Muscle of leg (tissue), 3 donors: ENCODE measurements at regions not wholly inside any gene's neighbourhood (a gene's known extent, or its start where the extent isn't known, plus 50 kb on each side); places are given as distances from the start of the nearest gene placed in this dataset.

Experiments used
- DNase-seq: peaks from one replicate; pipeline ENCODE4 v3.0.0; 2013
- H3K27ac ChIP-seq: one replicate; pipeline ENCODE4 v1.5.1; 2013; ENCODE audit warnings: mild to moderate bottlenecking, low read length, control low read depth
- H3K27me3 ChIP-seq: one replicate; pipeline ENCODE4 v1.6.1; 2013; ENCODE audit warnings: low read length; ENCODE audit not compliant: control insufficient read depth, insufficient read depth
- H3K36me3 ChIP-seq: one replicate; pipeline ENCODE4 v1.6.1; 2013; ENCODE audit warnings: low read length; ENCODE audit not compliant: control insufficient read depth, insufficient read depth
- H3K4me1 ChIP-seq: one replicate; pipeline ENCODE4 v1.6.1; 2013; ENCODE audit warnings: low read length; ENCODE audit not compliant: control insufficient read depth, insufficient read depth
- H3K4me3 ChIP-seq: one replicate; pipeline ENCODE4 v1.5.1; 2013; ENCODE audit warnings: low read length, control low read depth
- H3K9me3 ChIP-seq: replicated peaks from 2 replicates; pipeline ENCODE4 v1.6.1; 2013; ENCODE audit warnings: low read depth, low read length; ENCODE audit not compliant: control insufficient read depth
- whole genome bisulfite sequencing: methylation state at CpG from one replicate; pipeline ENCODE4 v1.1.5; 2013; ENCODE audit warnings: missing lambda C conversion rate; ENCODE audit not compliant: insufficient coverage; 5-methylcytosine and 5-hydroxymethylcytosine counted together

DNA sequence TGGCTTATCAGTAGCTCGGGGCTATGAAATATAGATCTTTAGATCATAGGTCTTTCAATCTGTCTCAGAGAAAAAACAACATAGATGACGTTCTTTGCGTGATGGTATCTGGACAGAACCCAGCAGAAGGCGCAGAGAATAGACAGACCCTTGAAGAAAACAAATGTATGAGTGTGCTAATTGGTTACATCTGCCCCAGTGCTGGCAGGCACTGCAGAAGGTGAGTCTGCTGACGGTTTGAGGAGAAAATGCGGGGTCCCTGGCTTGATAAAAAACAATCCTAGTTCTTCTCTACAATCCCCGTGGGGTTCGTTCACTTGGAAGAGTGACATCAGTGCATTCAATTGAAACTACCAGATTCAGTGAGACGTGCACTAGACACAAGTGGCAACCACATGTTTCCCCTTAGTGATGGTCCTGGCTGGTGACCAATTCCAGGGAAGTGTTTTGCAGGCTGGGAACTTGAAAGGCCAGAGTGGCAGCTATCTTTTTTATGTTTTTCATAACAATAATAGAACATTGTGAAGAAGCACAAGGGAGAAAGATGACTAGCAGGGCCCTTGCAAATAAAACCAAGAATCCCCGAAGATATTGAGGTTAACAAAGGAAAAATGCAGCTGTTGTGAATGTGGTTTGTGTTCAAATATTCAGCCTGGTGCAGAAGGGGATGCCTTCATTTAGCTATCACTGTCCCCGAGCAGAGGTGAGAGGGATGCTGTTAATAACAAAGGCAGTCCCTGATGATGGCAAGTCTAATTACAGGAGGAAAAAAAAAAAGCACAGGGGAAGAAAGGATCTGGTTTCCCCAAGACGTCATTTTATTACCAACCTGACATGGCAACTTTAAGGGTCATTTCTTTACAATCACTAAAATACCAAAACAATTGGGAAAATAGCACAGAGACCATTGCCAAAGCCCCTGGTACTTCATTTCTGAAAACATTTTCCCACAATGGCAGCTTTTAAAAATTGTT lies 337.6 kb upstream of the FIGN start:
- Histone ChIP-seq H3K27me3 (no peaks in the 10 kb centered on the region), H3K9me3 (peaks cover 2% of the 10 kb centered on the region), H3K4me3 (no peak overlapping the region), H3K27ac (no peak overlapping the region), H3K4me1 (peaks cover 2% of the 10 kb centered on the region), H3K36me3 (no peaks in the 10 kb centered on the region)
- DNase-seq = peak; percentile 29
- 31% methylated on average over 4 of the region's 12 CpGs for WGBS

DNA sequence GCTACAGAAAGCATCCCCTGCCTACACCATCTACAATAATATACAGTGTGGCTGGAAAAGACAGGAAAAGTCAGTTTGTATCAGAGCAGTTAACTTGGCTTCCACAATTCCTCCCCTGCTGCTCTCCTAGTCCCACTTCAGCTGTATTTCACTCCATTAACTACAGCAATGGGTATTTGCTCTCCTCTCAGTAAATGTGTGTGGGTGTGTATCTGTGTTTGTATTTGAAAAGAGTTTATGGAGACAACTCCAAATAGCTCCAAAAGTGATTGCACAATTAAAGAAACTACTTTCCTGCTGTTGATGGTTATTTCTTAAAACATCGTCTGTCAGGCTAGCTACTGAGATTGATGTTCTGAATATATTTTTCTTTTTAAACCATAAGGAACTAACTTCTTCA lies 333.7 kb upstream of the FIGN start:
- Histone ChIP-seq H3K4me1 (peaks cover 2% of the 10 kb centered on the region), H3K4me3 (no peak overlapping the region), H3K27me3 (no peaks in the 10 kb centered on the region), H3K36me3 (no peaks in the 10 kb centered on the region), H3K27ac (no peak overlapping the region), H3K9me3 (no peaks in the 10 kb centered on the region)
- WGBS = no CpG with 5 or more reads among the region's 1 CpG
- peak; percentile 63 for DNase-seq

DNA sequence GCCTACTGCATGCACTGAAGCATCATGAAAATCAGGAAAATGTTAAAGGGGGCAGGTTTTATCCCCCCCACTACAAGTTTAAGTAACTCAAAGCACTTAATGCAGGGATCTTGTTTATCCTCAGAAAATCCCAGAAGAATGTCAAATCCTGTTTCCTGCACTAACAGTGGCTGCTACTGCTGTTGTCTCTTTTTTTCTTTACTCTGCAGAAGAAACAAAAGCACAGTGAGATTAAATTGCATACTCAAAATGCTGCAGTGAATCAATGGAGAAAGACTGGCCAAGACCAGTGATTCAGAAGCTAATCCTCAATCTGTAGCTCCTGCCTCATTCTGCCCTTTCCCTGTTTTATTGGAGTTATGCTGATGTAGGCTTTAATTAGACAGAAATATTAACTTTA lies 332.3 kb upstream of the FIGN start:
- peaks cover under 1% of the 10 kb centered on the region for H3K4me1 ChIP-seq
- H3K27me3 ChIP-seq = no peaks in the 10 kb centered on the region
- no peak overlapping the region for H3K27ac ChIP-seq
- no peak for DNase-seq
- no peaks in the 10 kb centered on the region for H3K36me3 ChIP-seq
- no peaks in the 10 kb centered on the region for H3K9me3 ChIP-seq
- no peak overlapping the region for H3K4me3 ChIP-seq

DNA sequence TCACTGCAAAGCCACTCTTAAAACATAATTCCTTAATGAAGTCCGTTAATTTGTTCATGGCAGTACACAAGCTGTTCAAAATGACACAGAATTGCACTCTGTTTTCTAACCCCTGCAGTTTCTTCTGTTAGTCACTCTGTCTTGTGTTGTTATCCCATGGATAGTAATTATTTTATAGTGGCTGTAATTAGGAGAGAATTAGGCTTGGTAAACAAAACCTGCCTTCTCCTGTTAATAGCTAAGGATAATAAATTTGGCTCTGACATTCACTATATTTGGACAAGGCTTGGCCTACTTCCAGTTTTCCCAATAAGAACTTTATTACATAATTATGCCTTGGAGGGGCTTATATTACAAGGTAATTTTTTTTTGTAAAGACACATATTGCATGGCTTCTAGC lies 330.3 kb upstream of the FIGN start:
- Histone ChIP-seq H3K36me3 (no peaks in the 10 kb centered on the region), H3K4me1 (no peaks in the 10 kb centered on the region), H3K4me3 (no peak overlapping the region), H3K27me3 (no peaks in the 10 kb centered on the region), H3K27ac (no peak overlapping the region), H3K9me3 (no peaks in the 10 kb centered on the region)
- WGBS = no CpG with 5 or more reads among the region's 1 CpG
- no peak for DNase-seq

DNA sequence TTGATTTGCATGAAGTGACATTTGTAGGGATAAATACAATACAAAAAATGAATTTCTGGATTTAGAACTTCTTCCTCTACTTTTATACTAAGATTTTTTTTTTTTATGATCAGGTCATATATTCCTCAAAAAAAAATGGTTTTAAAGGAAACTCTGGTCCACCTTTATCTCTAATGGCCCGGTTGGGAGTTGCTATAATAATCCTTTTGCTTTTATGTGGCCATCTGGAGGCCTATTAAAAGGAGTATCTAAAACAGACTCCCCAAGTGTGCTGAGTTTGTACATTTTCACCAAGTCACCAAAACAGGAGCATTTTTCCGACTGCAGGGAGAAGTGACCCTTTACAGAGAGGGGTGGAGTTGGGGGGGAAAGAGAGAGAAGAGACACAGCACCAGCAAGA lies 329.2 kb upstream of the FIGN start:
- Histone ChIP-seq H3K9me3 (no peaks in the 10 kb centered on the region), H3K4me3 (no peak overlapping the region), H3K27me3 (no peaks in the 10 kb centered on the region), H3K27ac (no peak overlapping the region), H3K4me1 (no peaks in the 10 kb centered on the region), H3K36me3 (no peaks in the 10 kb centered on the region)
- WGBS = no CpG with 5 or more reads among the region's 2 CpGs
- DNase-seq = no peak

DNA sequence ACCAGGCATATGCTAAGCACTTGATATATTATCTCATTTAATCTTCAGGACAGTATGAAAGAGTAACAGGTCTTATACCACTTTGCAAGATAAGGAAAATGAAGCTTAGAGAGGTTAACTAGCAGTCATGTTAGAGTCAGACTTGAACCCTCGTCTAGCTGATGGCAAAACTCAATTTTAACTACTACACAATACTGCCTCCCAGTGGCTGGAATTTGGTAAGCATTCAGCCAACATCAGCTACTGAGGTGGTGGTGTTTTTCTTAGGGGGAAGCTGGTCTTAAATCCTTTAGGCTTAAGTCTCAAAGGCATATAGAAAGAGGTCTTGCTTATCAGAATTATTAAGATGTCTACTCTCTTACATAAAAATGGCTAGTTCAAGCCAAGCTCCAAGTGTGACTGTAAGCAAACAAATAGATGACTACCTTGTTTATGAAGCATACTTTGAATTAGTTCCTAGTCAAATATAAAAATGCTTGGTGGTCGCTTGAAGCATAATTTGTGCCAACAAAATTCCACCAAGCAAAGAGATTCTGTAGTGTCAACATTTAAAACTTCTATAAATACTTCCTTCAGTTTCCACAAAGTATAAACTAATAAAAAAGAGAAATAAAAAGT lies 325.4 kb upstream of the FIGN start:
- Histone ChIP-seq H3K4me1 (no peaks in the 10 kb centered on the region), H3K36me3 (no peaks in the 10 kb centered on the region), H3K27ac (no peak overlapping the region), H3K9me3 (no peaks in the 10 kb centered on the region), H3K4me3 (no peak overlapping the region), H3K27me3 (no peaks in the 10 kb centered on the region)
- no CpG with 5 or more reads among the region's 2 CpGs for WGBS
- no peak for DNase-seq

DNA sequence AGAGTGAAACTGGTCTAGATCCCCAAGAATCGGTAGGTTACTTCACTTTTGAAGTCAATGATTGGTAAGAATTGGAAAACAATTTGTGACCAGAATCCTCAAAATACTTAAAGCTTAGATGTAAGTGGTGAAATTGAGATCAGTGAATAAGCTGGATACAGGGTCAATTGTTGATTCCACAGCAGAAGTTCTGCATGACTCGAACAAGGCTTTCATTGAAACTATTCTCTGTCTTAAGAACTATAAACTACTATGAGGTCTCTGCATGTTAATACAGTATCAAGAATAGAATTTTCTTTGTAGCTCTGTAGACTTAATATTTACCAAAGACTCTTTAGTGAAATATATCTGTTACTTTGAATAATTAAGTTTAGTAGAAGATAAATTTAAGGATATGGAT lies 324.2 kb upstream of the FIGN start:
- H3K4me3 ChIP-seq = no peak overlapping the region
- no peaks in the 10 kb centered on the region for H3K4me1 ChIP-seq
- H3K9me3 ChIP-seq = no peaks in the 10 kb centered on the region
- H3K36me3 ChIP-seq = no peaks in the 10 kb centered on the region
- WGBS = no CpG with 5 or more reads among the region's 2 CpGs
- no peaks in the 10 kb centered on the region for H3K27me3 ChIP-seq
- DNase-seq = no peak
- H3K27ac ChIP-seq = no peak overlapping the region

DNA sequence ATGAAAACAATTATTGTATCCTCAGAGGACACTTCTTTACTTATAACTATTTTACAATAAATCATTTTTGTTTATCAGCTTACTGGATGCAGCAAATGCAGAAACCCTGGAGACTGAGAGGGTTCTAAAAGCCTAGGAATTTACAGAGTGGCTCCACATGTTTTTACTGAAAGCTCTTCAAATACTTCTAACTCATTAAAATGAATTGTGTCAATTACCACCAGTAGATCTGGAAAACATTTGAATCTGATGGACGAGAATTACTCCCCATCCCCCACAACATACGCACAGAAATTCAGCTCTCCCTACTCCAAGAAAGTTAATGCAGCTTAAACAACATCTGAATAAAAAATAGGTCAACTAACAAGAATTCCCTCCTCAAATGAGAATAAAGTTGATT lies 319.8 kb upstream of the FIGN start:
- no peaks in the 10 kb centered on the region for H3K9me3 ChIP-seq
- no CpG with 5 or more reads among the region's 2 CpGs for WGBS
- H3K4me1 ChIP-seq = no peaks in the 10 kb centered on the region
- no peaks in the 10 kb centered on the region for H3K36me3 ChIP-seq
- no peaks in the 10 kb centered on the region for H3K27me3 ChIP-seq
- peak; percentile 17 for DNase-seq
- no peak overlapping the region for H3K4me3 ChIP-seq
- H3K27ac ChIP-seq = no peak overlapping the region

DNA sequence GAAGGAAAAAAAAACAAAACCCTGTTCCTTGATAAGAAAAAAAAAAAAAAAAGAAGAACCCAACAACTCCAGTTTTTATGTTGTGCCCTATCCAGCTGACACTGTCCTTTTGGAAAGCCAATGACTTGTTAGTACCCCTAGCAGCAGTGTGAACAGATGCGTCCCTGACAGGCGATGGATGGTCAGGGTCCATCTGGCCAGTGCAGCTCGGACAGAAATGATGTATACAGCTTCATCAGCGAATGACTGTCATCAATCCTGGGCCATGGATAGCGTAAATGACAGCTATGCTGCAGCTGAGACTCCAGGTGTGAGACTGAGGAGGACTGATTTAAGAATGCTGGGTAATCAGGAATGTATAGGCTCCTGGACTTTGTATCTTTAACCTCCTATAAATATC lies 318.8 kb upstream of the FIGN start:
- 72% methylated on average over 4 of the region's 5 CpGs for WGBS
- H3K36me3 ChIP-seq = no peaks in the 10 kb centered on the region
- no peak overlapping the region for H3K4me3 ChIP-seq
- no peak overlapping the region for H3K27ac ChIP-seq
- no peaks in the 10 kb centered on the region for H3K9me3 ChIP-seq
- no peaks in the 10 kb centered on the region for H3K27me3 ChIP-seq
- DNase-seq = no peak
- no peaks in the 10 kb centered on the region for H3K4me1 ChIP-seq

DNA sequence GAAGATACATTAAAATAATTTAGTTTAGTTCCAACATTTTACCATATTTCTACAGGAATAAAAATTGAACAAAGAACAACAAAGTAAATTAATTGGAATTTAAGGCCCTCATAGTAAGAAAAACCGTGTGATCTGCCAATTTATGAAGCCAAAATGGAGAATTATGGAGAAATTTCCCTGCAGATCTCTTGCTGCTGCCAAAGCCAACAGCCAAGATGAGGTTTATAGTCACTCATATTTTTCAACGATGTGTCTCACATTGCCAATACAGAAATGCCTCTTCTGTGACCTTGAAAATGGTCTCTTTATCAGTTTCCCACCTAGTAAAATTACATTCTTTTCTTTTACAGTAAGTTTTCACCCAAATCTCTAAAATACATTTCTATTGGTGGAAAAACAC lies 317.2 kb upstream of the FIGN start:
- Histone ChIP-seq H3K27me3 (no peaks in the 10 kb centered on the region), H3K4me1 (no peaks in the 10 kb centered on the region), H3K36me3 (no peaks in the 10 kb centered on the region), H3K9me3 (no peaks in the 10 kb centered on the region), H3K4me3 (no peak overlapping the region), H3K27ac (no peak overlapping the region)
- peak; percentile 49 for DNase-seq
- WGBS = no CpG with 5 or more reads among the region's 2 CpGs
